GM19239 (cell line): ENCODE measurements at regions not wholly inside any gene's neighbourhood (a gene's known extent, or its start where the extent isn't known, plus 50 kb on each side); places are given as distances from the start of the nearest gene placed in this dataset.

Experiments used
- DNase-seq: peaks from one replicate; pipeline ENCODE4 v3.0.0; 2011; ENCODE audit warnings: low spot score; ENCODE audit not compliant: insufficient read length
- FAIRE-seq: peaks from 2 replicates; lab custom pipeline; 2011; peaks lifted over from hg19 to GRCh38; lab: Jason Lieb, UNC

GRCh38 chr16:86663685-86664521, 85.6 kb downstream of the FOXL1 start:
- DNase-seq (no peak), FAIRE-seq (no peak)

DNA sequence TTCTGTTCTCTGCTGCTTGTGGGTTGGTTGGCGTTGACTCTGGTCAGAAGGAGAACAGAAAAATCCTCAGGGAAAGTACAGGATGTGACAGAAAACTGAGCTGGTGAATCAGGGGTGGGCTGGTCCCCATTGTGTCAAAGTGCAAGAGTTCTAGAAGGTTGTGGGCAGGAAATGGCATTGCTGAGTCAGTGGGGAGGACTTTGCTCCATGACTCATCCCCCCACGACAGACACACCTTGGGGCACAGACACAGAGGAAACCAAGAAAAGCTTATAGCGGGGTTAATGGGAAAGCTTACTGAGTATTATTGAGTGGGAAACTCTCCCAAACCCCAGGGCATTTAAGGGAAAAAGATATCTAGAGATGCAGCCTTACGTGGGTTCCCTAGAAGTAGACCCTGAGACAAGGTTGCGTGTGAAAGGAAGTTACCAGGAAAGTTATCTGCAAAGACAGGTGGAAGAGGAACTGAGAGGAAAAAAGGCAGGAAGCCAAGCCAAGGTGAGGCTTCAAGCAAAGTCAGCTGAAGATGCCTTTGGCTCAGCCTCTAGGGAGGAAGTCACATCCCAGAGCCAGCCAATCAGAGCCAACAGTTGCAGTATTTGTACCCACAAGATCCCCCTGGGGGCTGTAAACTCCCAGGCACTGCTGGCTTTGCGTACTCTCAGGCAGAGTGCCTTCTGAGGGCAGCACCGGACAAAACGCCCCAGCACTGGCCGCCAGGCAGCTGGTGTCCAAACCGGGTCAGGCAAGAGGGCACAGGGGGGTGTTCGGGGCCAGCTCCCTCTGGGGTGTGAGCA, 86.4 kb downstream of the FOXL1 start:
- DNase-seq: peak; percentile 40
- FAIRE-seq: peak; percentile 88

DNA sequence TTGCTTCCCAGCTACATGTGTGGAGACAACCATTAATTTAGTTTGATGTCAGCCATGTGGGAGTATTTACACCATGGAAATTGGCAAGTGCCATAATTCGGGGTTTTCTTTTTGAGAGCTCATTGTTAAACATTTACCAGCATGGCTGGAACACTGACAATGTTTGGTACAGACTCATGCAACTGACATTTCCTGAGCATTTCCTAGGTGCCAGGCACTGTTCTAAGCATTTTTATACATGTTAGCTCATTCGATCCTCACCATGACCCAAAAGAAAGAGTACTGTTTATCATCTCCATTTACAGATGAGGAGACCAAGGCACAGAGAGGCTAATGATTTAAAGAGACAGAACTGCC, 86.9 kb downstream of the FOXL1 start:
- no peak for DNase-seq
- no peak for FAIRE-seq

DNA sequence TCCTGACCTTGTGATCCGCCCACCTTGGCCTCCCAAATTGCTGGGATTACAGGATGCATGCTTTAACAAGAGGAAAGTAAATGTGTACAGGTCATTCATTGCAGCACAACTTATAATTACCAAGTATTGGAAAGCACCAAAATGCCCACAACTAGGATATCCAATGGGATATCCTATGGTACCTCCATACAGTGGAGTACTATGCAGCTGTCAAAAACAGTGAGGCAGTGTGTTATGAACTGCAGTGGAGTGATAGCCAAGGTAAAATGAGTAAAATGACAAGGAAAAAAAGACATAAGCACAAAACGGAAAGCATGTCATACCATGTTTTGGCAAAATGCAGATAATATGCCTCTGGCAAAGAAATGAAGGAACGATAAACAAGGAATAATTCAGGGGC, 87.6 kb downstream of the FOXL1 start:
- no peak for FAIRE-seq

GRCh38 chr16:86667035-86667434, 88.7 kb downstream of the FOXL1 start:
- no peak for FAIRE-seq
- DNase-seq: no peak

More for the DNA sequence above, 87.6 kb downstream of the FOXL1 start:
- no peak for DNase-seq

- DNase-seq (no peak), FAIRE-seq (no peak)
These were observed 90.0 kb downstream of the FOXL1 start for GRCh38 chr16:86668136-86668910.

- DNase-seq: no peak
- no peak for FAIRE-seq
These were observed 91.0 kb downstream of the FOXL1 start for GRCh38 chr16:86669285-86669805.

- DNase-seq: no peak
- FAIRE-seq: no peak
These were observed 91.8 kb downstream of the FOXL1 start for GRCh38 chr16:86669937-86670749.

GRCh38 chr16:86670750-86671234, 92.4 kb downstream of the FOXL1 start:
- DNase-seq: no peak
- no peak for FAIRE-seq

GRCh38 chr16:86671486-86672178, 93.3 kb downstream of the FOXL1 start:
- no peak for FAIRE-seq
- no peak for DNase-seq

- FAIRE-seq (no peak), DNase-seq (no peak)
These were observed 94.0 kb downstream of the FOXL1 start for GRCh38 chr16:86672179-86672863.

GRCh38 chr16:86673090-86673955, 95.0 kb downstream of the FOXL1 start:
- FAIRE-seq (no peak), DNase-seq (no peak)

DNA sequence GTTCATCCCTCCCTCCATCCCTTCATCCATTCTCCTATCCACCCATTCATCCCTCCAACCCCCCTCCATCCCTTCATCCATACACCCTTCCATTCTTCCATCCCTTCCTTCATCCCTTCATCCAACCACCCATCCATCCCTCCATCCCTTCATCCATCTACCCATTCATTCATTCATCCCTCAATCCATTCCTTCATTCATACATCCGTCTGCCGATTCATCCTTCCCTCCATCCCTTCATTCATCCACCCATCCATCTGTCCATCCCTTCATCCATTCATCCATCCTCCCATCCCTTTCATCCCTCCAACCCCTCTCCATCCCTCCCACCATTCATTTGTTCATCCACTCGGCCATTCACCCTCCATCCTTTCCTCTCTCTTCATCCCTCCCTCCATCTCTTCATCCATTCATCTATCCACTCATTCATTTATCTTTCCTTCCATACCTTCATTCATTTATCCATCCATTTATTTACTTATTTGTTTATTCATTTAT, 95.7 kb downstream of the FOXL1 start:
- no peak for DNase-seq
- FAIRE-seq: no peak

GRCh38 chr16:86676254-86676670, 97.9 kb downstream of the FOXL1 start:
- DNase-seq (no peak), FAIRE-seq (no peak)

DNA sequence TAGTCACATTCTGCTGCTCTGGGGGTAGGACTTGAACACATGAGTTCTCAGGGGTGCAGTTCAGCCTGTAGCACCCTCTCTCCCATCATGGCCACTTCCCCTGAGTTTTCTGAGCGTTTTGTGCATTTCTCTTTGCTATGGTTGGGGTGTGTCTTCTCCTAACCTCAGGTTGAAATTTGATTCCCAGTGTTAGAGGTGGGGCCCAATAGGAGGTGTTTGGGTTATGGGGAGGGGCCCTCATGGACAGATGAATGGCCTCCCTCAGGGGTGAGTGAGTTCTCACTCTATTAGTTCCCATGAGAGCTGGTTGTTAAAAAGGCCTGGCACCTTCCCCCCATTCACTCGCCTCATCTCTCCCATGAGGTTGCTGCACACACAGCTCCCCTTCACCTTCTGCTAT, 101.1 kb downstream of the FOXL1 start:
- DNase-seq: no peak
- no peak for FAIRE-seq

- DNase-seq: no peak
These were observed 101.8 kb downstream of the FOXL1 start for GRCh38 chr16:86680162-86680561.

DNA sequence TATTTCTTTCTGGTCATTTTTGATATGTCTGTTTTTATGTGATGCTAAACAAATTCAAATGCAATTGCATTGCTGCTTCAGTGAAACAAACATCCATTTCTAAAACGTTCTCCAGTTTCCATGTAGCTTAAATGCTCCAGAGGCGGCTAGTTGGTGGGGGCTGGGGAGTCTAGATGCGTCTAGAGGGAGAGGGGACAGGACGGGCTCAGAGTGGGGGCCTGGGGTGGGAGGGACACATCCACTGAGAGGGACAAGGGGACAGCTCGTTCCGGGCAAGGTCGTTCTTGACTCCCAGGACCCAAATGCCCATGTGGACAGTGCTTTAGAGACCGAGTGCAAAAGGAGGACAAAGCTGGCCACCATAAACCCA, 102.3 kb downstream of the FOXL1 start:
- FAIRE-seq: no peak
- DNase-seq: no peak

More at GRCh38 chr16:86680162-86680561, 101.8 kb downstream of the FOXL1 start:
- no peak for FAIRE-seq
